ENCODE measurements at regions not wholly inside any gene's neighbourhood (a gene's known extent, or its start where the extent isn't known, plus 50 kb on each side); places are given as distances from the start of the nearest gene placed in this dataset.
"Not testable (repeated sequence)": the region's sequence is repeated elsewhere in the genome, so short reads cannot be mapped to it uniquely, and the experiment has no call there.

DNA sequence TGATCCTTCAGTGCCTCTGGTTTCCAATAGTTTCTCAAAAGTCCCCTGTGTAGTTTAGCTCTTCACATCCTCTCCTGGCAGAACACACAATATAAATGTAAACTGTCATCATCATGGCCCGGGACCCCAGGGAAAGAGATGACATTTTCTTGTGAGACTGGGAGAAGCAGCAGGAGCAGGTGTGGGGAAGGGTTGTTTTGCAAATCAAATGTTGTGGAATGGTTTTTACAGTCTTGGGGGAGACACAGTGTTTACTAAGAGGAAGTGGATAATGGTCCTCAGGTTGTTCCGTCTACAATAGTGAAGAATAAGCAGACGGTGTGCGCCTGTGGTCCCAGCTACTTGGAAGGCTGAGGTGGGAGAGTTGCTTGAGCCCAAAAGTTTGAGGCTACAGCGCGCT, 159.1 kb downstream of the SEC23IP start:
- no peak for DNase-seq

DNA sequence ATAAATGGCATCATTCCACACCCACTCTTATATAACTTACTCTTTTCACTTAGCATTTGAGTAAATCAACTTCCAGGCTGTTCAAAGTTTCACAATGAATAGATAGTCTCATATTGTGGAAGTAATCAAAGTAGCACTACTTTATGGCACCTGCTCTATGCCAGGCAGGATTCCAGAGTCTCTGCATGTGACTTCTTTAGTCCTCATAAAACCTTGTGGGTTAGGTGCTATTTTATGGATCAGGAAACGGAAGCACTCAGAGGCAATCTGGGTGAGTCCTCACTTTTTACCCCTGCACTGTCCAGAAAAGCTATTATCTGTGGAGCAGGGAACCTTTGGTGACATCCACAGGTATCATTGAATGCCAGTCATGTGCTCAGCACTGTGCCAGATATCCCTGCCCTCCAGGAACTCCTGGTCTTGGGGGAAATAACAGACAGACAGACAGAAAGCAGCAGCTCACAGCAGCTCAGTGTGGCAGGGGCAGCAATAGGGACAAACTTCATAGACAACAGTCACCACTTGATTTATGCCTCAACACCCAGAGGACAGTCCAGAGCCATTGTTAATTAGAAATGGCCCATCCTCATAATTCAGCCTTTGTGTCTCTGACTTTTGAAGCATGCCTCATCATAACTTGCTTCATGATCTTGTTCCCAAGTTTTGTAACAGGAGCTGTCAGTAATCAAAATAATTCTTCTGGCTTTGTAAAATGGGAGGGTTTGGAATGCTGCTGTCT, 160.6 kb downstream of the SEC23IP start:
- no peak for DNase-seq

DNA sequence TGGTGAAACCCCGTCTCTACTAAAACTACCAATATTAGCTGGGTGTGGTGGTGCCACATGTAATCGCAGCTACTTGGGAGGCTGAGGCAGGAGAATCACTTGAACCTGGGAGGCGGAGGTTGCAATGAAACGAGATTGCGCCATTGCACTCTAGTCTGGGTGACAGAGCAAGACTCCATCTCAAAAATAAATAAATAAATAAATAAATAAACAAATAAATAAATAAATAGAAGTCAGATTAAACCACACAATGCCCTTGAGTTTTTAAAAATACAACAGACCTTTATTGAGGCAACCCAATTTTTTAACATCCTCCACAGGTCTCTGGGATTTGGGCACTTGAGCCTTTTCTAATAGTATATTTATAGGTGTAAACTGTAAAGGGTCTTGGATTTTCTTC, 167.3 kb downstream of the SEC23IP start:
- DNase-seq, result not testable (repeated sequence)

DNA sequence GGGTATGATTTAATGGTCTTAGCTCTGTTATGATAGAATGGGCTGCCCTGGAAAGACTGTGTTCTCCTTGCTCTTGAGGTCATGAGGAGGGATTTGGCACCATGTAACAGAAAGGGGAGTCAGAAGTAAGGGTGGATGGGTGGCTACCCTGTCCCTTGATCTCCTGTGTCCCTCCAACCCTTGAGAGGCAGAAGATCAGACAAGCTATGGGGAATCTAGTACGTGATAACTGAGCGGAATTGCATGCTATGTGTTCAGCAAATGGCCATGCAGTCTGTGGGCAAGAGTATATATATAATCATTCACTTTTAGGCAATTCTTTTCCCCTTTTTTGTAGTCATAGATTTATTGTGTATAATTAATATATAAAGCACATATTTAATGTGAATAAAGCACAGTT, 174.9 kb downstream of the SEC23IP start:
- DNase-seq, result no peak

- no peak for DNase-seq
These were observed 177.2 kb downstream of the SEC23IP start for GRCh38 chr10:120069700-120070099.

DNA sequence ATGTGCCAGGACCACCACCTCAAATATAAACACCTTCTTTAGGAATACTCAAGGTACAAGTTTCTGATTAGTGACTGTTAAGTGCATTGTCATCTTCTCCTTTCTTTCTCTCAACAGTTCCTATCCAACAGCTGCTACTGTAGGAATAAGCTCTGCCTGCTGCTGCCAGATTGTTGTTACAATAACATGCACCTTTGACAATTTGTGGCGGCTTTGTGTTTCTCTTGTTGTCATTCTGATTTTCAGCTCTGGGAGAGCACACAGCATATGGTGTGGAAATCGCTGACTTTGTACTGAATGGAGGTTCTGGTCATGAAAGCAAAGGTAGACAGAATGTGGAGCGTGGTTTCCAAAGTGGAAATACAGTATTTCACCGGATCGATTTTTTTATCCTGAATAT, 182.8 kb downstream of the SEC23IP start:
- no peak for DNase-seq

DNA sequence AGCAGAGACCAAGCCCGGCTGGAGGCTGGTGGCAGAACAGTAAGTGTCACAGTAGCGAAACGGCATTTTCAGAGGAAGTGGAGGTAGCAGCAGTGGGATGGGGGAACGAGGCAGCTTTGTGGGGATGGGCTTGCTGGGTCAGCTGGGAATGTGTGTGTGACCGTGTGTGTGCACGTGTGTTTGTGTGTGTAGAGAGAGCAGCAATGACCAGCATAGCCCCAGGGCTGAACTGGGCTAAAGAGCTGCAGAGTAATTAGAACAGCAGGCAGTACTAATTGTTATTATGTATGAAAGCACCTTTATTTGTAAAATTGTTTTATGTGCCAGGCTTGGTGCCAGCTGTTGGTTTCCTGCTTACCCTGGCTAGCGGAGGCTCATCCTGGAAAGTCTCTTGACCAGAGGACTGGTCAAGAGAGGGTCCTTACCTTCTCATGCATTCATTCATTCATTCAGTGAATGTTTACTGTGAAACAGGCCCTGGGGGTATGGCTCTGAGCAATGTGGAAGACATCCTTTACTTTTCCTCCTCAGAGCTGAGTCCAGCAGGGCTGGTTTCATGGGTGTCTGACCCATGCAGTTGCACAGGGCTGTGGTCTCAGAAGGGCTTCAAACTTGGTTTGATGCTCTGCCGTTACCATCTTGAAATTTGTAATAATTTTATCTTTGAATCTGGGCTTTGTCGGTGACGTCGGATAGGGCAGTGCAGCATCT, 184.6 kb downstream of the SEC23IP start:
- DNase-seq, result no peak

GRCh38 chr10:120077707-120078492, 185.4 kb downstream of the SEC23IP start:
- no peak for DNase-seq

DNA sequence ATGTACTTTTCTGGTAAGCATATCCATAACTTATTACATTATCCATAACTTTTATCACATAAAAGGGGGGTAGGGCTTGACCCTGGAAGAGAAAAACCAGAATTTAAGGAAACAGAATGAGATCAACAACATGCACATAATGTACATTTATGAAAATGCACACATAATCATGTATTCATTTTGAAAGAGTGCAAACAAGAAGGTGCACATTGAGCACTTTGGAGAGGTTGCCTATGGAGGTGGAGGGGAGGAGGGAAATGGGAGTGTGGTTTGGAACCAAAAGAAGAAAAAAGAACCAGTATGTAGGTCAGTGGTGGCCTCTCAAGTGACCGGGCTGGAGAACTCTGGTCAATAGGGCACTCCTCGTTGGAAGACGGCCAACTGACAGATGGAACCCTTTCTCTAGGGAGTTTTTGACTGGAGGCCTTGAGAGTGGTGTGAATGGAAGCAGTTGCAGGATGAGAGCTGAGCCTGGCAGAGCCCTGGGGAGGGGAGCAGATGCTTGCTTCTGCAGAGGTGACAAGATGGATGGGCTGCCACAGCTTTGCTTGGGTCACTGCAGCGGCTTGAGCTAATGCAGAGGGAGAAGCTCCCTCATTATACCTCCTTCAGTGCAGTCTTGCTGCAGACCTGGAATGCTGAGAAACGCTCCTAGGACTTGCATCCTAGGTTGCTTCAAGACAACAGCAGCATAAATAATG, 192.7 kb downstream of the SEC23IP start:
- DNase-seq, result no peak

- no peak for DNase-seq
These were observed 193.5 kb downstream of the SEC23IP start for GRCh38 chr10:120086066-120086465.

DNA sequence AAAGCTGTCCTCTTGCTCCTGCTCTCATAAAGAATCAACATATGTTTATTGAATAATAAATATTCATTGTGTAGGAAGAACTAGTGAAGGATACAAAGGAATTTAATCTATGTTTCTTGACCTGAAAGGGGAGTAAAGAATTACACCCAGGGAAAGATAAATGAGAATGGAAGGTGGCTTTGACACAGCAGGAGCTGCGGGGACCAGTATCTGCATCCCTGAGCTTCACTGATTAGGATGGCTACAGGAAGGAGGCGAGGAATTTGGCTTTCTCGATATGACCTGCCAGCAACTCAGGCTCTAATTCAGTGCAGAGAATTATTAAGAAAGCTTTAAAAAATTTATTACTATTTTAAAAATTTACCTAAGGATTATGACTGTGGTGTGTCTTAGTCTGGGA, 194.6 kb downstream of the SEC23IP start:
- no peak for DNase-seq

DNA sequence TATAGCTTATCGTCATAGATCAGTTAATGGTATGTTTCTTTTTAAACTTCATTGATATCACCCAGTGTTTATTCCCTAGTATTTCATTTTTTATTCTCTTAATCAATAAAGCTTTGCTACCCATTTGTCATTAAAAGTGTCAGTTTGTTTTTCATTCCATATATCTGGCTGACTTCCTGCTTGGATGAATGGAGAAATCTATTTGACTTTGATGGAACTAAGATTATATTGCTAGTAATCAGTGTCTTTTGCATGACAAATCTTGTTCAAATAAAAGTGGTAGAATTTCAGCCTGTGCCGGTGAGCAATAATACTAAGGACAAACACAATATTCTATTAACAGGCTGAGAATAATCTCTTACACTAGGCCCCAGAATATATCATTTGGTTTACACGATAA, 203.3 kb downstream of the SEC23IP start:
- DNase-seq, result no peak

GRCh38 chr10:120097766-120098165, 205.2 kb downstream of the SEC23IP start:
- no peak for DNase-seq

DNA sequence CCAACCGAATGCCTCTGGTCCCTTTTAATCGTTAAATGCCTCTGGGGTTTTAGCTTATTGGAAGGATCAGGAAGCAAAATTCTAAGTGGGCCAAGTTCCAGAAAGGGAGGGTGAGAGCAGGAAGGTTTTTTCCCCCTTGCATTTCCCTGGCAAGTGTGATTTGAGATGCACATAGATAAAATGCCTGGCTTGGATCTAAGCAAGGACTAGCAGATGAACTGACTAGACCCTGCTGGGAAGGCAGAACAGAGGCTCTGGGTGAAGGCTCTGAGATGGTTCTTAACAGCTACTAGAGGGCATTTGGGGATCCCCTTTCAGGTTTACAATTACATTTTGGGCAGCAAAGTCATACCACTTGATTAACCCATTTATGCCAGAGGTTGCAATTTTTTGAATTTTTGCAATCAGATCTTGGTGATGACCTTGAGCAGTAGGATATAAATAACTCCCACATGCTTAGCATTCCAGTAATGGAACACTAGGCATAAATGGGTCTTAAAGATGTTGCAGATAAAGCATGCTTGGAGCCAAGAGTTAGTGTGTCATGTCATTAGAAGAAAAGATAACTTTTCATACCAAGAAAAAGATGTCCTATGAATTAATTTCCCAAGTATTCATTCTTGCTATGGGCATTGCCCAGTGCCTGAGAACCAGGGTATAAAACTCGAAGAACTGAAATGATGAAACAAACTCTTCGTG, 205.9 kb downstream of the SEC23IP start:
- DNase-seq, result no peak

DNA sequence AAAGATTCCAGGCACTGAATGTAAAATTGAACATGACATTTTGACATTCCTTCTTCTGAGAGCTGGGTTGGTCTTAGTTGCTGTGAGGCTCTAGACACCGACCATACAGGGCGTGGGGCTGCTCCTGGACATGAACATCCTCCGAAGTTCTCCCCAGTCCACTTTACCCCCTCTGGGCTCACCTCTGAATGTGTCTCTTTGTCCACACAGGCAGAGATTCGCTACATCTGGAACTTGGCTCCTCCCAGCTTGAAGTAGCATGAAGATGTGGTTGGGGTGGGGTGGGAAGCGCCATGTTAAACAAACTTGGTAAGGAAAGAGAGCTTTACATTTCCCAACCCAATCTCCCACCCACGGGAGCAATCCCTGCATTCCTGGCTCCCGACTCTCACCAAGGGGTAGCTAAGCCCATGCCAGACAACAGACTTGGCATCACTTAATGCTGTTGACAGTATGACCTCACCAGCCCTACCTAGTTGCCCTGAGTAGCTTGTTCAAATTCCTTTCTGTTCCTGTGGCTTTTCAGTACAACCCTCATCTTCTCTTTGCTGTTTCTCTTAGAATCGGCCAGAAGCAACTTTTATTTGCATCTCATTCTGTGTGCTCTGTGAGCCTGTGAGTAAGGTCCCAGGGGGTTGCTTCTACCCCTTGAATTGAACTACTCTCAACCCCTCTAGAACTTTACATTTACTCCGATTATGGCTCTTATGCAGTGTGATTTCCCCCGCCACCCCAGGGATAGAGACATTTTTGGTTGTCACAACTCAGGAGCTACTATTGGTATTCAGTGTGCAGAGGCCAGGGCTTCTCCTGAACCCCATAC, 211.4 kb downstream of the SEC23IP start:
- no peak for DNase-seq

GRCh38 chr10:120105001-120105400, 212.5 kb downstream of the SEC23IP start:
- DNase-seq, result no peak

DNA sequence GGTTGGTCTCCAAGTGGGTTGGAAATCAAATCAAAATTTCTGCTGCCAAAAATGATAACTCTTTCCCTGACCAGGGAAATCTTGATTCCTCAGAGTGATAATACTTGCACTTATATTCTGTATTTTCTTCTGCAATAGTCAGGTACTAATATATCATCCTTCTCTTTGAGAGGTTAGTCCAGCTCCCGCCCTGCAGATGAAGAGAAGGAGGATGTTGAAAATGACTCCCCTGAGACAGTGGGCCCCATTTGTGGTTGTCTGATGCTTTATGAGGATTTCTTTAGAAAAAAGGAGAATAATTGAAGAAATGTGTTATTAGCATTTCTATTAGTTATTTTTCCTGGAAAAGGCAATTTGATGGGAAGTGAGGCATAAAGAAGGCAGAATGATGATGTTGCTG, 213.0 kb downstream of the SEC23IP start:
- DNase-seq, result no peak

DNA sequence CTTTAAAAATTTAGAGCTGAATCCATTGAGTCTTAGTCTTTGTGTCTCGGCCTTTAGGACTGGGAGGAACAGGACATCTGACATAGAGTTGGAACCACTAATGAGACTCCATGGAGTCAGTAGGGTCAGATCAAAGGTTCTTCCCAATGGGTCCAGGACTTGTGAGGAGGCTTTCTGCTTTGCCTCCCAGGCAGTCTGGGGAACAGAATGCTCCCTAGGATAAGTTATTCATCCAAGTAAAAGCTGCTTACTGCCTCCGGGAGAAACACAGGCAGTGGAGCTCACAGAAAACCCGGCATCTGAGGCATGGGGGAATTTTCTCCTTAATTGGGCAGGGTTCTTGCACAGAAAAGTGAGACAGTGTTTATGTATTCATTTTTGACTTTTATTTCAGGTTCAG, 216.4 kb downstream of the SEC23IP start:
- no peak for DNase-seq

DNA sequence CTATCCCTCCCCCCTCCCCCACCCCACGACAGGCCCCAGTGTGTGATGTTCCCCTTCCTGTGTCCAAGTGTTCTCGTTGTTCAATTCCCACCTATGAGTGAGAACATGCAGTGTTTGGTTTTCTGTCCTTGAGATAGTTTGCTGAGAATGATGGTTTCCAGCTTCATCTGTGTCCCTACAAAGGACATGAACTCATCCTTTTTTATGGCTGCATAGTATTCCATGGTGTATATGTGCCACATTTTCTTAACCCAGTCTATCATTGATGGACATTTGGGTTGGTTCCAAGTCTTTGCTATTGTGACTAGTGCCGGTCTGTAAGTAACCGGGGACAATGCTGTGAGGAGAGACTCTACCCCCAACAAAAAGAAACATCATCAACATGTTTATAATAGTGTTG, 217.2 kb downstream of the SEC23IP start:
- DNase-seq, result not testable (repeated sequence)

GRCh38 chr10:120110196-120110595, 217.7 kb downstream of the SEC23IP start:
- DNase-seq, result no peak

GRCh38 chr10:120111628-120112027, 219.1 kb downstream of the SEC23IP start:
- no peak for DNase-seq

GRCh38 chr10:120112809-120113208, 220.3 kb downstream of the SEC23IP start:
- DNase-seq, result no peak

Measured in T1000 (cell line).